Neuronal stem cell (in vitro differentiated cells): ENCODE measurements at regions not wholly inside any gene's neighbourhood (a gene's known extent, or its start where the extent isn't known, plus 50 kb on each side); places are given as distances from the start of the nearest gene placed in this dataset.

Source experiments
- DNase-seq: peaks from one replicate; pipeline ENCODE4 v3.0.0-alpha.2; 2013; ENCODE audit warnings: low spot score
- H2AFZ ChIP-seq: one replicate; pipeline ENCODE4 v1.6.1; 2013; ENCODE audit warnings: mild to moderate bottlenecking, low read length, inconsistent platforms
- H2AK5ac ChIP-seq: 2 replicates; pipeline ENCODE4 v1.6.1; 2013; ENCODE audit warnings: low read depth, mild to moderate bottlenecking, inconsistent platforms, low read length, moderate library complexity, mixed read lengths
- H2BK120ac ChIP-seq: 2 replicates; pipeline ENCODE4 v1.6.1; 2013; ENCODE audit warnings: low read depth, mild to moderate bottlenecking, inconsistent platforms, low read length, moderate library complexity, mixed read lengths
- H2BK12ac ChIP-seq: one replicate; pipeline ENCODE4 v1.6.1; 2013; ENCODE audit warnings: low read length, inconsistent platforms
- H2BK15ac ChIP-seq: 2 replicates; pipeline ENCODE4 v1.6.1; 2013; ENCODE audit warnings: mild to moderate bottlenecking, low read length, inconsistent platforms, mixed read lengths
- H2BK5ac ChIP-seq: one replicate; pipeline ENCODE4 v1.6.1; 2013; ENCODE audit warnings: inconsistent platforms, mild to moderate bottlenecking, low read length, moderate library complexity
- H3K14ac ChIP-seq: one replicate; pipeline ENCODE4 v1.6.1; 2013; ENCODE audit warnings: low read length, inconsistent platforms
- H3K18ac ChIP-seq: 2 replicates; pipeline ENCODE4 v1.6.1; 2013; ENCODE audit warnings: low read length, inconsistent platforms
- H3K23ac ChIP-seq: 2 replicates; pipeline ENCODE4 v1.6.1; 2013; ENCODE audit warnings: low read depth, mild to moderate bottlenecking, mixed read lengths, low read length, inconsistent platforms; ENCODE audit not compliant: poor library complexity
- H3K27ac ChIP-seq: replicated peaks from 3 replicates; pipeline ENCODE4 v1.5.1; 2013; ENCODE audit warnings: low read length, inconsistent platforms
- H3K27me3 ChIP-seq, 3 experiments: 2 replicates each; pipeline ENCODE4 v1.6.1; 2013; ENCODE audit warnings: low read length in 3 of 3, mild to moderate bottlenecking in 2 of 3, inconsistent platforms in 1 of 3, low read depth in 1 of 3, mixed read lengths in 1 of 3, moderate library complexity in 1 of 3; ENCODE audit not compliant: control insufficient read depth in 3 of 3, insufficient read depth in 3 of 3
- H3K36me3 ChIP-seq, 2 donors: replicated peaks in 1 of 2; 2 replicates each; pipeline ENCODE4 v1.6.1; 2013; ENCODE audit warnings: low read length in 2 of 2; ENCODE audit not compliant: control insufficient read depth in 2 of 2, insufficient read depth in 2 of 2
- H3K4ac ChIP-seq: 2 replicates; pipeline ENCODE4 v1.6.1; 2013; ENCODE audit warnings: inconsistent platforms, mild to moderate bottlenecking, low read length, moderate library complexity
- H3K4me1 ChIP-seq, 2 donors: 1 replicate in 1 of 2; 2 replicates in 1 of 2; pipeline ENCODE4 v1.6.1; 2013; ENCODE audit warnings: low read length in 2 of 2, low read depth in 1 of 2; ENCODE audit not compliant: control insufficient read depth in 2 of 2, insufficient read depth in 1 of 2
- H3K4me2 ChIP-seq: one replicate; pipeline ENCODE4 v1.6.1; 2013; ENCODE audit warnings: mild to moderate bottlenecking, low read length, inconsistent platforms; ENCODE audit not compliant: insufficient read depth, poor library complexity, severe bottlenecking
- H3K4me3 ChIP-seq, 2 donors: 2 replicates each; pipeline ENCODE4 v1.5.1; 2013; ENCODE audit warnings: low read length in 2 of 2, mild to moderate bottlenecking in 2 of 2, inconsistent platforms in 1 of 2, moderate library complexity in 1 of 2
- H3K79me1 ChIP-seq: one replicate; pipeline ENCODE4 v1.6.1; 2013; ENCODE audit warnings: low read depth, mild to moderate bottlenecking, inconsistent platforms, low read length, moderate library complexity
- H3K9ac ChIP-seq: one replicate; pipeline ENCODE4 v1.6.1; 2013; ENCODE audit warnings: mild to moderate bottlenecking, low read depth, low read length, inconsistent platforms; ENCODE audit not compliant: poor library complexity
- H3K9me3 ChIP-seq, 2 donors: replicated peaks in 1 of 2; 2 replicates each; pipeline versions ENCODE3 to v1.6.1; 2013; ENCODE audit warnings: low read length in 2 of 2, mild to moderate bottlenecking in 2 of 2, inconsistent platforms in 1 of 2, low read depth in 1 of 2, mixed read lengths in 1 of 2, moderate library complexity in 1 of 2; ENCODE audit not compliant: control insufficient read depth in 2 of 2, insufficient read depth in 1 of 2
- H4K8ac ChIP-seq: one replicate; pipeline ENCODE4 v1.6.1; 2013; ENCODE audit warnings: low read depth, mild to moderate bottlenecking, inconsistent platforms, low read length, moderate library complexity
- H4K91ac ChIP-seq: one replicate; pipeline ENCODE4 v1.6.1; 2013; ENCODE audit warnings: low read length, low read depth, mild to moderate bottlenecking, inconsistent platforms; ENCODE audit not compliant: poor library complexity
- WGBS, 2 donors: extraction: QIAGEN DNeasy Blood & Tissue Kit; methylation state at CpG; one replicate each; pipeline ENCODE4 v1.1.7; 2013; ENCODE audit warnings: missing lambda C conversion rate in 2 of 2, mixed read lengths in 1 of 2; ENCODE audit not compliant: insufficient read length in 2 of 2, insufficient replicate concordance in 1 of 2; ENCODE audit errors: extremely low coverage in 2 of 2; 5-methylcytosine and 5-hydroxymethylcytosine counted together

DNA sequence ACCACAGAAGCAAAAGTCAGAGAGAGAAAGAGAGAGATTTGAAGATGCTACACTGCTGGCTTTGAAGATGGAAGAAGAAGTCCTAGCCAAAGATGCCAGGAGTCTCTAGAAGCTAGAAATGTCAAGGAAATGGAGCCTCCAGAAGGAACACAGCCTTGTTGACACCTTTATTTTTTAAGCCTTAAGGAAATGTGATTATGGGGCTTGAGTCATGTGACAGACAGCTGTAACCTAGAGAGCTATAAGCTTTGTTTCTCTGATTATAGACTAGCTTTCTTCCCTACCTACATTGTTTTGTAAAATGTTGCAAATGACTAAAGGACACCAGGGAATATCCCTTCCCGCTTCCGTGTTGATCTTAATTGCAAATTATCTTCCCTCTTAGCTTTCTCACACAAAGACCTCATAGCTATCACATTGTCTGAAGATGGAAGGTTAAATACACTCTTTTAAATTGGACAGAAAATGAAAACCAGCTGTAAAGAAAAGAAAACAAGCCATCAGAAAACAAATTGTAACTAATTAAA, 199.9 kb downstream of the ARHGAP12 start:
- Histone ChIP-seq H2BK120ac (no peak overlapping the region), H4K8ac (no peak overlapping the region), H3K9me3 (peaks cover 2 to 4% of the 10 kb centered on the region in 2 donors), H2AK5ac (no peak overlapping the region), H3K18ac (no peak overlapping the region), H3K27me3 (no peaks in the 10 kb centered on the region), H4K91ac (no peak overlapping the region), H3K9ac (no peak overlapping the region), H2BK12ac (no peak overlapping the region), H3K36me3 (peaks cover 0 to 1% of the 10 kb centered on the region in 2 donors), H3K79me1 (no peaks in the 10 kb centered on the region), H3K23ac (no peak overlapping the region), H3K4me2 (no peak overlapping the region), H3K14ac (no peak overlapping the region), H3K4me1 (peaks cover 0 to 7% of the 10 kb centered on the region in 2 donors), H2AFZ (peak overlapping the region; percentile 77), H2BK15ac (no peak overlapping the region), H3K27ac (no peak overlapping the region), H3K4ac (no peak overlapping the region), H3K4me3 (no peak overlapping the region), H2BK5ac (no peak overlapping the region)
- no peak for DNase-seq
- WGBS, 2 donors, result no CpG with 5 or more reads among the region's 2 CpGs

GRCh38 chr10:31725436-31725835, 203.2 kb downstream of the ARHGAP12 start:
- Histone ChIP-seq H2AFZ (no peak overlapping the region), H3K4me2 (no peak overlapping the region), H3K79me1 (no peaks in the 10 kb centered on the region), H3K27me3 (no peaks in the 10 kb centered on the region), H2BK5ac (no peak overlapping the region), H3K9me3 (peaks cover 2 to 7% of the 10 kb centered on the region in 2 donors), H3K27ac (no peak overlapping the region), H3K9ac (no peak overlapping the region), H4K91ac (no peak overlapping the region), H3K36me3 (peaks cover 0 to 1% of the 10 kb centered on the region in 2 donors), H2AK5ac (no peak overlapping the region), H3K18ac (no peak overlapping the region), H4K8ac (no peak overlapping the region), H3K4me3 (no peak overlapping the region), H2BK12ac (no peak overlapping the region), H3K4me1 (peaks cover 0 to 7% of the 10 kb centered on the region in 2 donors), H2BK15ac (no peak overlapping the region), H3K4ac (no peak overlapping the region), H3K23ac (no peak overlapping the region), H3K14ac (no peak overlapping the region), H2BK120ac (no peak overlapping the region)
- no CpG with 5 or more reads among the region's 7 CpGs for WGBS, 2 donors
- DNase-seq, result no peak

- H3K79me1 ChIP-seq, result no peaks in the 10 kb centered on the region
- H4K91ac ChIP-seq, result no peak overlapping the region
- H3K14ac ChIP-seq, result no peak overlapping the region
- no peak overlapping the region for H3K9ac ChIP-seq
- no peak overlapping the region for H2BK5ac ChIP-seq
- no peak overlapping the region for H2AK5ac ChIP-seq
- no peak overlapping the region for H2BK12ac ChIP-seq
- no peak overlapping the region for H2BK120ac ChIP-seq
- peak overlapping the region in 1 of 2 donors; percentile 60 for H3K4me3 ChIP-seq
- WGBS, 2 donors, result no CpG with 5 or more reads among the region's 5 CpGs
- H3K36me3 ChIP-seq, result peaks cover 0 to 1% of the 10 kb centered on the region in 2 donors
- no peak overlapping the region for H3K4ac ChIP-seq
- H3K4me2 ChIP-seq, result no peak overlapping the region
- no peak overlapping the region for H3K27ac ChIP-seq
- H3K9me3 ChIP-seq, result peaks cover 2 to 7% of the 10 kb centered on the region in 2 donors
- no peaks in the 10 kb centered on the region for H3K27me3 ChIP-seq
- no peak overlapping the region for H4K8ac ChIP-seq
- no peak overlapping the region for H2AFZ ChIP-seq
- H3K23ac ChIP-seq, result no peak overlapping the region
- H2BK15ac ChIP-seq, result no peak overlapping the region
- H3K4me1 ChIP-seq, result peaks cover 0 to 7% of the 10 kb centered on the region in 2 donors
- no peak overlapping the region for H3K18ac ChIP-seq
- no peak for DNase-seq
Observed at GRCh38 chr10:31724296-31724695, 204.3 kb downstream of the ARHGAP12 start.

GRCh38 chr10:31723106-31723750, 205.4 kb downstream of the ARHGAP12 start:
- no CpG with 5 or more reads among the region's 5 CpGs for WGBS, 2 donors
- H2AK5ac ChIP-seq, result no peak overlapping the region

More at GRCh38 chr10:31723106-31723750, 205.4 kb downstream of the ARHGAP12 start:
- H2BK15ac ChIP-seq, result no peak overlapping the region
- no peaks in the 10 kb centered on the region for H3K27me3 ChIP-seq
- no peak overlapping the region for H2AFZ ChIP-seq
- no peak for DNase-seq
- H2BK12ac ChIP-seq, result no peak overlapping the region
- H3K4me1 ChIP-seq, result no peaks in the 10 kb centered on the region
- H3K14ac ChIP-seq, result no peak overlapping the region
- peaks cover 2 to 4% of the 10 kb centered on the region in 2 donors for H3K9me3 ChIP-seq
- peaks cover 0 to 1% of the 10 kb centered on the region in 2 donors for H3K36me3 ChIP-seq
- no peak overlapping the region for H3K4me2 ChIP-seq
- no peaks in the 10 kb centered on the region for H3K79me1 ChIP-seq
- H3K23ac ChIP-seq, result no peak overlapping the region
- no peak overlapping the region for H4K8ac ChIP-seq
- no peak overlapping the region for H3K4me3 ChIP-seq
- no peak overlapping the region for H3K9ac ChIP-seq
- no peak overlapping the region for H3K27ac ChIP-seq
- H2BK5ac ChIP-seq, result no peak overlapping the region
- no peak overlapping the region for H2BK120ac ChIP-seq
- no peak overlapping the region for H3K4ac ChIP-seq
- no peak overlapping the region for H4K91ac ChIP-seq
- no peak overlapping the region for H3K18ac ChIP-seq
